ENCODE measurements at regions not wholly inside any gene's neighbourhood (a gene's known extent, or its start where the extent isn't known, plus 50 kb on each side); places are given as distances from the start of the nearest gene placed in this dataset.

DNA sequence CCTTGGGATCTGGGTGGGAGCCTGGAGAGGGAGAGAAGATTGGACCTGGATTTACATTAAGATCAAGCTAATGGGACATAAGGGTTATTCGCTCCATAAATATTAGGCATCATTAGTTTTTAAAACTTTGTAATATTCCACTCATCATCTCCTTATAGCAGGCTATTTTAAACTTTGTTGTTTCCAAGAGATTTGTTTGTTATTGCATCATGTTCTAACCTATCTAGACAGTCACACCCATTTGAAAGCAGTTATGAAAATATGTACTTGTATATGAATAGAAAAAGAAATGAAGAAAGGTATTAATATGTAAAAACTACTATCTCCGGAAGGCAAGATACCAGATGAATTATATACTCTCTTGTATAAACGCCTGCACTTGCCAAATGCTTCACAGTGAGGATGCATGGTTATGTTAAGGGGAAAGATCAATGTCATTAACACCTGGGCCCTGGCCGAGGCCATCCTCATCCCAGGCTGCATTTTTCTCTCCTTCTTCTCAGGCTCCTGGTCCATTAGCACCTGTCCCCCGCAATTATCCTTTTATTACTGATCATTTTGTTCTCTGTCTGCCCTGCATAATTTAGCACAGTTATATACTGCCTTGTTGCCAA lies 468.2 kb downstream of the MATN1 start:
- no peak for TF ChIP-seq POLR2AphosphoS5 (IDR thresholded peaks at IDR 0.05; ENCODE audit: low read depth, low read length)
- no peak for TF ChIP-seq SIN3A (IDR thresholded peaks at IDR 0.05; ENCODE audit: borderline replicate concordance, insufficient read depth, low read length)
- no peak for TF ChIP-seq FOXP2 (optimal IDR thresholded peaks at IDR 0.05; ENCODE audit: borderline replicate concordance, extremely low read depth, extremely low read length, insufficient read depth)

DNA sequence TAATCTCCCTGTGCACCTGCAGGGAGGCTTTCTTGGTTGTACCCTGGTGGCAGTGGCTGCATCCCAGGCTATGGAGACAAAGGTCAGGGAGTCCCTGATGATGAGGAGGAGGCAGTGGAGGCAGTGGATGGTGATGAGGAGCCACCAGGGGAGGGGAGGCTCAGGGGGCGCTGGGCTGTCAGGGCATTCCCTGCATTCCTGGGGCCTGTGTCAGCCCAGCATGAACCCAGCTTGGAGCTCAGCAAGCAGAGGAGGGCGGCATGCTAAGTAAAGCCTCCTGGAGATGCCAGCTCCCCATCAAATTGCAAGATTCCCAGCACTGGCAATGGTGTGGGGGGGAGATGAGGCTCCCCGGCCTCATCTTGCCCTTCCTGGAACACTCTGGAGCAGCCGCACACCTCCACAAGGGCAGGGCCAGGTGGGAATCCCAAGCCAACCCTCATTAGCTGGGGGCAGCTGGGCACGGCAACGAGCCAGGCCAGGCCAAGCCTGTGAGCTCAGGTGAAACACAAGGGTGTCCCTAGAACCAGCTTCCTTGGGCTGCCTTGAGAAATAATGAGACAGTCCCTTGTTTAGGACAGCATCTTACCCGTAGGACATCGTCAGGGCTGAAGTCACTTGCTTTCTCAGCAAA lies 469.5 kb downstream of the MATN1 start:
- TF ChIP-seq FOXP2 (optimal IDR thresholded peaks at IDR 0.05; ENCODE audit: borderline replicate concordance, extremely low read depth, extremely low read length, insufficient read depth) (no peak), POLR2AphosphoS5 (IDR thresholded peaks at IDR 0.05; ENCODE audit: low read depth, low read length) (no peak), SIN3A (IDR thresholded peaks at IDR 0.05; ENCODE audit: borderline replicate concordance, insufficient read depth, low read length) (no peak), REST (IDR thresholded peaks at IDR 0.05; ENCODE audit: insufficient read depth in 1 of 2, low read depth in 2 of 2, low read length in 2 of 2) (no peak), TAF1 (IDR thresholded peaks at IDR 0.05; ENCODE audit: borderline replicate concordance, insufficient read depth, low read length) (no peak)

DNA sequence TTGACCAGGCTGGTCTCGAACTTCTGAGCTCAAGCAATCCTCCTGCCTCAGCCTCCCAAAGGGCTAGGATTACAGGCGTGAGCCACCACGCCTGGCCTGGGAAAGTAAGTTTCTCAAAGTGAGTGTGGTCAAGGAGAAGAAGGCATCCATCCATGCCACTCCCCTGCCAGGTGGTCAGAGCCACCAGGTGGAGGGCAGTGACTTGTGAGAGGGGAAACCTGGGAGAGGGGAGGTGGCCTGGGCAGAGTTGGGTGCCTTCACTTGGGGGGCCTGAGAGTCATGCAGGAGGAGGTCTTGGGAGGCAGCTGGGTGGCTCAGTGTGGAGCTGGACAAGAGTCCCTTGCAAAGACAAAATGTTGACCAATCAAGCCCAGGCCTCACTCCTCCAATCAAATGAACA lies 470.0 kb downstream of the MATN1 start:
- TF ChIP-seq FOXP2 (optimal IDR thresholded peaks at IDR 0.05; ENCODE audit: borderline replicate concordance, extremely low read depth, extremely low read length, insufficient read depth) = no peak
- TF ChIP-seq REST (IDR thresholded peaks at IDR 0.05; ENCODE audit: insufficient read depth in 1 of 2, low read depth in 2 of 2, low read length in 2 of 2) = no peak
- TF ChIP-seq POLR2AphosphoS5 (IDR thresholded peaks at IDR 0.05; ENCODE audit: low read depth, low read length) = no peak
- TF ChIP-seq TAF1 (IDR thresholded peaks at IDR 0.05; ENCODE audit: borderline replicate concordance, insufficient read depth, low read length) = no peak
- no peak for TF ChIP-seq SIN3A (IDR thresholded peaks at IDR 0.05; ENCODE audit: borderline replicate concordance, insufficient read depth, low read length)

GRCh38 chr1:30250984-30251850 lies 472.2 kb downstream of the MATN1 start:
- no peak for TF ChIP-seq FOXP2 (optimal IDR thresholded peaks at IDR 0.05; ENCODE audit: borderline replicate concordance, extremely low read depth, extremely low read length, insufficient read depth)
- TF ChIP-seq SIN3A (IDR thresholded peaks at IDR 0.05; ENCODE audit: borderline replicate concordance, insufficient read depth, low read length) = no peak
- no peak for TF ChIP-seq POLR2AphosphoS5 (IDR thresholded peaks at IDR 0.05; ENCODE audit: low read depth, low read length)
- no peak for TF ChIP-seq REST (IDR thresholded peaks at IDR 0.05; ENCODE audit: insufficient read depth in 1 of 2, low read depth in 2 of 2, low read length in 2 of 2)
- no peak for TF ChIP-seq TAF1 (IDR thresholded peaks at IDR 0.05; ENCODE audit: borderline replicate concordance, insufficient read depth, low read length)

DNA sequence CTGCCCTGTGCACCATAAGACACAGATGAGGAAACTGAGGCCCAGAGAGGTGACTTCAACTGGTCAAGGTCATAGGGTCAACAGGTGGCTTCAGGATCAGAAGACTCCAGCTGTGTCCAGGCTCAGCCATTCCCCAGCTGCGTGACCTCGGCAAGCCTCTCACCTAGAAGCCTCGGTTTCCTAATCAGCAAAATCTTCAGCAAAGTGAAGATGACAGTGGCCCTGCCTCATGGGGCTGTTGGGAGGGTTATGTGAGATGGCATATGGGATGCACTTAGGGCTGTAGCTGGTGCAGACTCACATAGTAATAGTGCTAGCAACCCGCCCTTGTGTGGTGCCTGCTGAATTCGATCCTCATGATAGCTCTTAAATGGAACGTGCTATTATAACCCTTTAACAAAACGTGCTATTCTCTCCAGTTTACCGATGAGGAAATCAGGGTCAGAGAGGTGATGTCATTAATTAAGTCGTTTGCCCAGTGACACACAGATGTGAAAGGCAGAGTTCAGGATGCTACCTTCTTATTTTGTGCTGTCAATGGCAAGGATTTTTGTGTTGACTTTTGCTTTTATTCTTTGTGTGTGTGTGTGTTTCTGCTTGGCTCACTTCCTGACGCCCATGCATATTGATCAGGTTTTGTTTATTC lies 472.9 kb downstream of the MATN1 start:
- TF ChIP-seq FOXP2 (optimal IDR thresholded peaks at IDR 0.05; ENCODE audit: borderline replicate concordance, extremely low read depth, extremely low read length, insufficient read depth) (no peak), TAF1 (IDR thresholded peaks at IDR 0.05; ENCODE audit: borderline replicate concordance, insufficient read depth, low read length) (no peak), REST (IDR thresholded peaks at IDR 0.05; ENCODE audit: insufficient read depth in 1 of 2, low read depth in 2 of 2, low read length in 2 of 2) (no peak), POLR2AphosphoS5 (IDR thresholded peaks at IDR 0.05; ENCODE audit: low read depth, low read length) (no peak), SIN3A (IDR thresholded peaks at IDR 0.05; ENCODE audit: borderline replicate concordance, insufficient read depth, low read length) (no peak)

Measured in PFSK-1 (cell line).